H9 (cell line): ENCODE measurements at regions not wholly inside any gene's neighbourhood (a gene's known extent, or its start where the extent isn't known, plus 50 kb on each side); places are given as distances from the start of the nearest gene placed in this dataset.

ENCODE experiments used
- DNase-seq: peaks from one replicate; pipeline ENCODE4 v3.0.0-alpha.2; 2017
- H2AFZ ChIP-seq: one replicate; pipeline ENCODE4 v1.6.1; 2013; ENCODE audit warnings: mild to moderate bottlenecking, low read length, control low read depth, moderate library complexity
- H2AK5ac ChIP-seq: 2 replicates; pipeline ENCODE4 v1.6.1; 2013; ENCODE audit warnings: low read length, control low read depth, mixed read lengths; ENCODE audit not compliant: insufficient read length
- H2BK120ac ChIP-seq: one replicate; pipeline ENCODE4 v1.6.1; 2013; ENCODE audit warnings: low read depth, mild to moderate bottlenecking, low read length, control low read depth, inconsistent platforms; ENCODE audit not compliant: poor library complexity, severe bottlenecking
- H2BK12ac ChIP-seq: 2 replicates; pipeline ENCODE4 v1.6.1; 2013; ENCODE audit warnings: low read length, control low read depth, mixed read lengths, low read depth; ENCODE audit not compliant: insufficient read length
- H2BK15ac ChIP-seq: 2 replicates; pipeline ENCODE4 v1.6.1; 2013; ENCODE audit warnings: low read depth, low read length, control low read depth
- H2BK20ac ChIP-seq: one replicate; pipeline ENCODE4 v1.6.1; 2013; ENCODE audit warnings: low read depth, mild to moderate bottlenecking, low read length, control low read depth, inconsistent platforms; ENCODE audit not compliant: poor library complexity, severe bottlenecking
- H2BK5ac ChIP-seq: 2 replicates; pipeline ENCODE4 v1.6.1; 2013; ENCODE audit warnings: low read length, control low read depth, mixed read lengths; ENCODE audit not compliant: insufficient read length
- H3K14ac ChIP-seq: 2 replicates; pipeline ENCODE4 v1.6.1; 2013; ENCODE audit warnings: low read length, control low read depth; ENCODE audit not compliant: insufficient read depth
- H3K18ac ChIP-seq: 2 replicates; pipeline ENCODE4 v1.6.1; 2013; ENCODE audit warnings: low read depth, mild to moderate bottlenecking, mixed read lengths, low read length, control low read depth; ENCODE audit not compliant: insufficient read length
- H3K23ac ChIP-seq: 2 replicates; pipeline ENCODE4 v1.6.1; 2013; ENCODE audit warnings: low read length, control low read depth, mixed read lengths, low read depth; ENCODE audit not compliant: insufficient read length
- H3K23me2 ChIP-seq: 2 replicates; pipeline ENCODE4 v1.6.1; 2013; ENCODE audit warnings: low read depth, mild to moderate bottlenecking, mixed read lengths, low read length, control low read depth; ENCODE audit not compliant: insufficient read length, poor library complexity, severe bottlenecking
- H3K27ac ChIP-seq: 2 replicates; pipeline ENCODE4 v1.5.1; 2013; ENCODE audit warnings: low read length, control low read depth, mixed read lengths, low read depth; ENCODE audit not compliant: insufficient read length
- H3K27me3 ChIP-seq: 2 replicates; pipeline ENCODE4 v1.6.1; 2013; ENCODE audit warnings: low read length, control low read depth, inconsistent platforms; ENCODE audit not compliant: insufficient read depth
- H3K4ac ChIP-seq: 2 replicates; pipeline ENCODE4 v1.6.1; 2013; ENCODE audit warnings: low read depth, mild to moderate bottlenecking, control low read depth, inconsistent platforms, low read length, moderate library complexity
- H3K4me1 ChIP-seq: 2 replicates; pipeline ENCODE4 v1.6.1; 2013; ENCODE audit warnings: low read length, control low read depth, inconsistent platforms; ENCODE audit not compliant: insufficient read depth
- H3K4me2 ChIP-seq: 2 replicates; pipeline ENCODE4 v1.6.1; 2013; ENCODE audit warnings: low read length, control low read depth, mixed read lengths; ENCODE audit not compliant: insufficient read length, insufficient read depth
- H3K56ac ChIP-seq: 2 replicates; pipeline ENCODE4 v1.6.1; 2013; ENCODE audit warnings: low read depth, mild to moderate bottlenecking, mixed read lengths, low read length, control low read depth; ENCODE audit not compliant: insufficient read length
- H3K79me1 ChIP-seq: 2 replicates; pipeline ENCODE4 v1.6.1; 2013; ENCODE audit warnings: low read depth, mild to moderate bottlenecking, moderate library complexity, low read length, control low read depth, inconsistent platforms; ENCODE audit not compliant: insufficient read depth, poor library complexity, severe bottlenecking
- H3K79me2 ChIP-seq: 2 replicates; pipeline ENCODE4 v1.6.1; 2013; ENCODE audit warnings: low read length, control low read depth, inconsistent platforms; ENCODE audit not compliant: insufficient read depth
- H3K9ac ChIP-seq: 2 replicates; pipeline ENCODE4 v1.6.1; 2013; ENCODE audit warnings: low read length, control low read depth, mixed read lengths; ENCODE audit not compliant: insufficient read length; ENCODE audit errors: extremely low read depth
- H3K9me3 ChIP-seq: one replicate; pipeline ENCODE4 v1.6.1; 2013; ENCODE audit warnings: low read depth, low read length, inconsistent platforms; ENCODE audit not compliant: control insufficient read depth
- H3T11ph ChIP-seq: one replicate; pipeline ENCODE4 v1.6.1; 2013; ENCODE audit warnings: mild to moderate bottlenecking, low read length, control low read depth, inconsistent platforms
- H4K20me1 ChIP-seq: one replicate; pipeline ENCODE4 v1.6.1; 2013; ENCODE audit not compliant: control insufficient read depth, insufficient read length, insufficient read depth
- H4K5ac ChIP-seq: 2 replicates; pipeline ENCODE4 v1.6.1; 2013; ENCODE audit warnings: low read depth, mild to moderate bottlenecking, mixed read lengths, low read length, control low read depth; ENCODE audit not compliant: insufficient read length
- H4K8ac ChIP-seq: replicated peaks from 2 replicates; pipeline ENCODE4 v1.6.1; 2013; ENCODE audit warnings: low read length, control low read depth, mixed read lengths, low read depth; ENCODE audit not compliant: insufficient read length
- H4K91ac ChIP-seq: 2 replicates; pipeline ENCODE4 v1.6.1; 2013; ENCODE audit warnings: low read depth, mild to moderate bottlenecking, moderate library complexity, mixed read lengths, low read length, control low read depth; ENCODE audit not compliant: insufficient read length
- H3K27ac Mint-ChIP-seq, 3 experiments: 2 replicates in 2 of 3; 3 replicates in 1 of 3; pipeline ENCODE4 v1.8.0; 2020 to 2021; ENCODE audit warnings: mixed read lengths in 3 of 3, mild to moderate bottlenecking in 1 of 3, moderate library complexity in 1 of 3
- H3K27me3 Mint-ChIP-seq: 2 replicates; pipeline ENCODE4 v1.8.0; 2021; ENCODE audit warnings: low read depth, mild to moderate bottlenecking, moderate library complexity, mixed read lengths
- H3K36me3 Mint-ChIP-seq, 3 experiments: 2 replicates in 2 of 3; 3 replicates in 1 of 3; pipeline ENCODE4 v1.8.0; 2020 to 2021; ENCODE audit warnings: low read depth in 3 of 3, mixed read lengths in 3 of 3; ENCODE audit not compliant: insufficient read depth in 1 of 3
- H3K4me1 Mint-ChIP-seq, 2 experiments: 2 replicates each; pipeline ENCODE4 v1.8.0; 2020; ENCODE audit warnings: mixed read lengths in 2 of 2
- H3K4me3 Mint-ChIP-seq, 2 experiments: 2 replicates in 1 of 2; 3 replicates in 1 of 2; pipeline ENCODE4 v1.8.0; 2020 to 2021; ENCODE audit warnings: mild to moderate bottlenecking in 2 of 2, mixed read lengths in 2 of 2, moderate library complexity in 1 of 2
- H3K9me3 Mint-ChIP-seq, 2 experiments: 2 replicates in 1 of 2; 3 replicates in 1 of 2; pipeline ENCODE4 v1.8.0; 2020; ENCODE audit warnings: mild to moderate bottlenecking in 2 of 2, mixed read lengths in 2 of 2, moderate library complexity in 1 of 2
- CTCF ChIP-seq: fragments of 200-600 bp; sonication (generic); conservative IDR thresholded peaks from 3 replicates; pipeline ENCODE4 v1.8.0; 2021; ENCODE audit warnings: antibody characterized with exemption, mild to moderate bottlenecking
- WGBS: extraction: QIAGEN DNeasy Blood & Tissue Kit; methylation state at CpG from one replicate; pipeline ENCODE4 v1.1.7; 2013; ENCODE audit warnings: missing lambda C conversion rate, low lambda C conversion rate, mixed read lengths; ENCODE audit not compliant: insufficient read length; ENCODE audit errors: extremely low coverage; 5-methylcytosine and 5-hydroxymethylcytosine counted together

- no peak overlapping the region for H2BK12ac ChIP-seq
- H3K4me1 ChIP-seq = no peaks in the 10 kb centered on the region
- Mint-ChIP-seq H3K36me3 (peaks cover 0 to 17% (median 3%) of the 10 kb centered on the region in 3 experiments; a peak in 6 of 7 replicates), H3K27ac (no peak overlapping the region), H3K4me1 (no peaks in the 10 kb centered on the region), H3K9me3 (peaks cover 20 to 24% of the 10 kb centered on the region in 2 experiments), H3K27me3 (peaks cover 3% of the 10 kb centered on the region; the same call in 1 of the 2 replicates), H3K4me3 (no peak overlapping the region)
- H3K27ac ChIP-seq = no peak overlapping the region
- H4K5ac ChIP-seq = no peak overlapping the region
- no peaks in the 10 kb centered on the region for H3K79me1 ChIP-seq
- no peaks in the 10 kb centered on the region for H3K9me3 ChIP-seq
- no peak overlapping the region for H3K23ac ChIP-seq
- H2BK15ac ChIP-seq = no peak overlapping the region
- WGBS = no CpG with 5 or more reads among the region's 1 CpG
- H2BK5ac ChIP-seq = no peak overlapping the region
- H3K4me2 ChIP-seq = no peak overlapping the region
- H2BK120ac ChIP-seq = no peak overlapping the region
- no peak overlapping the region for H4K8ac ChIP-seq
- H4K20me1 ChIP-seq = no peaks in the 10 kb centered on the region
- no peak overlapping the region for H2BK20ac ChIP-seq
- no peaks in the 10 kb centered on the region for H3K79me2 ChIP-seq
- no peak for TF ChIP-seq CTCF
- H2AFZ ChIP-seq = no peak overlapping the region
- H3K4ac ChIP-seq = no peak overlapping the region
- no peaks in the 10 kb centered on the region for H3K23me2 ChIP-seq
- H3K9ac ChIP-seq = no peak overlapping the region
- H2AK5ac ChIP-seq = no peak overlapping the region
- no peak overlapping the region for H3K18ac ChIP-seq
- H3T11ph ChIP-seq = no peak overlapping the region
- H4K91ac ChIP-seq = no peak overlapping the region
- H3K14ac ChIP-seq = no peak overlapping the region
- H3K56ac ChIP-seq = no peak overlapping the region
- no peaks in the 10 kb centered on the region for H3K27me3 ChIP-seq
- no peak for DNase-seq
These were observed 209.4 kb downstream of the FZD1 start for GRCh38 chr7:91473619-91474018.
